Suppressor macrophage treated with lipopolysaccharide for 1 hour (primary cell): ENCODE measurements at regions not wholly inside any gene's neighbourhood (a gene's known extent, or its start where the extent isn't known, plus 50 kb on each side); places are given as distances from the start of the nearest gene placed in this dataset.

Source experiments
- DNase-seq, 3 donors: peaks; one replicate each; pipeline ENCODE4 v3.0.0-alpha.2; 2020 to 2022

- DNase-seq, result no peak
Measured at GRCh38 chr6:9647599-9647998, 767.3 kb downstream of the TFAP2A start.

GRCh38 chr6:9647071-9647445 lies 767.8 kb downstream of the TFAP2A start:
- DNase-seq, result no peak

GRCh38 chr6:9646342-9647070 lies 768.4 kb downstream of the TFAP2A start:
- DNase-seq, result peak; percentile 4 to 46 (median 41)

- DNase-seq, result no peak
Measured at GRCh38 chr6:9638861-9639260, 776.0 kb downstream of the TFAP2A start.

DNA sequence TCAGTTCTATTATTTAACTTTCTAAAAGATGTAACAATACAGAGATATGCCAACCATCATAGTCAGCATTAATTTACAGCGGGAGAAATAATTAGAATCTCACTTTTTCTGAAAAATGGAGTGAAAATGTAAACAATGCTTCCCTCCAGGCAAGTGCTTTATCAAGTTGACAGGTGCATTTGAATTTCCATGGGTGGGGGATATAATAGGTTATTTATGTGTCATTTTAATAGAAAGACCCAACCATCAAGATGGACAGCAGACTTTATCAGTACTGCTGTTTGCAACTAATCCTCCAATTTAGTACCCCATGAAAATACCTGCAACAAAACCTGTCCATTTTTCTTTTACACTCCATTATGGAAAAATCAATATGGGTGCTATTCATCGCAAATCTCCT lies 780.1 kb downstream of the TFAP2A start:
- DNase-seq, result no peak

DNA sequence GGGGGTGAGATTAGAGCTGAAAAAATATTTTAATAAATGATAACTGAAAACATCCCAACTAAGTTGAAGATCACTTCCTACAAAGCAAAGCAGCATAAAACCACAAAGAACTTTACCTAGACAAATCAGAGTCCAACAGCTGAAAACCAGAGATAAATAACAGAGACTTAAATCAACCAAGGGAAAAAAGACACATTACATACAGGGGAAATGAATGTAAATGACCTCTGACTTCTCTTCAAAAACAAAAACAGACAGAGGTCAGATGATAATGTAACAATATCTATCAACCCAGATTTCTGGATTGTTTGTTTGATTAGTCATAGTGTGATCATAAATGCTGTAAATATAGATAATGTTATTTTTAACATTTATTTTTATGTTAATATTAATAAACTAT lies 782.8 kb downstream of the TFAP2A start:
- DNase-seq, result no peak

DNA sequence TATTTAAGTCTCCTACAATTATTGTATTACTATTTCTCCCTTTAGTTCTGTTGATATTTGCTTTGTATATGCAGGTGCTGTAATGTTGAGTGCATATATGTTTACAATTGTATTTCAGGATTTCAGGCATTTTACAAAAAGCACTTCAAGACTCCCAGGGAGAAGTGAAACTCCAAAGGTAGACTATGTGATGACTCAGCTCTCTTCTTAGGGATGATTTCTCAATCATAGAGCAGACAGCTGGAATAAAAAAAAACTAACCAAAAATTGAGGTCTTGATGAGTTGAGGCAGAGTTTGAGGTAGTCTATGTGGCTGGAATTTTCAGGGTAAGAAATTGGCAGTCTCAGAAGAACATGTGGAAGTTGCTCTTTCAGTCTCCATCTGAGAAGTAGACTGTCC lies 786.1 kb downstream of the TFAP2A start:
- peak in 1 of 3 donors; percentile 2 for DNase-seq

GRCh38 chr6:9627916-9628315 lies 787.0 kb downstream of the TFAP2A start:
- no peak for DNase-seq

DNA sequence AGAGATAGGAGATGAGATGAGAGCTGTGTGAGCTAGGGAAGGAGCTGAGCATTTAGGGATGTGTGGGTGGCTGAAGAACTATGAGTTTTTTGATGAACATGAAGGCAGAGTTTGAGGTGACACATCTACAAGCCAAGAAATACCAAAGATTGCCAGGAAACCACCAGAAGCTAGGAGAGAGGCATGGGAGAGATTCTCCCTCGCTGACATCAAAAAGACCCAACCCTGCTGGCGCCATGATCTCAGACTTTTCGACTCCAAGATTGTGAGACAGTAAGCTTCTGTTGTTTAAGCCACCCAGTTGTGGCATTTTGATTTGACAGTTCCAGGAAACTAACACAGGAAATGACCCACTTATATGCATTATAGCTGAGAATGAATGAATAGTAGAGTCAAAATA lies 790.9 kb downstream of the TFAP2A start:
- DNase-seq, result no peak

- no peak for DNase-seq
Measured at GRCh38 chr6:9623228-9623832, 791.5 kb downstream of the TFAP2A start.

DNA sequence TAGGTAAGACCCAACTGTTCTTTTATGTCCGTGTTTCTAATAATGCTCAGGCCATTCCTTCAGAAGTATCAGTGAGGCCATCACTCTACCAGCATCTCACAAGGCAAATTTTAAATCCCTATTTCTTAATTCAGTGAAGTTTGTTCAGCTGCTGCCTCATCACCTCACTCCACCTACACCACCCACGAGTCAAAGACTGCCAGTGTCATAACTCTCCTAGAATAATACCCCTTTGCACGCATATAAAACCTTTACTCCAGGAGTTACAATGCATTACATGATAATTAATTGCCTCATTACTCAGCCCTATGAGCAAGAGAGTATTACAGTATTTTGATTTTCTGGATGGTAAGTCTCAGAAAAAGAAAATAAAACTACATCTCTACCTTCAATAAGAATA lies 793.6 kb downstream of the TFAP2A start:
- no peak for DNase-seq

DNA sequence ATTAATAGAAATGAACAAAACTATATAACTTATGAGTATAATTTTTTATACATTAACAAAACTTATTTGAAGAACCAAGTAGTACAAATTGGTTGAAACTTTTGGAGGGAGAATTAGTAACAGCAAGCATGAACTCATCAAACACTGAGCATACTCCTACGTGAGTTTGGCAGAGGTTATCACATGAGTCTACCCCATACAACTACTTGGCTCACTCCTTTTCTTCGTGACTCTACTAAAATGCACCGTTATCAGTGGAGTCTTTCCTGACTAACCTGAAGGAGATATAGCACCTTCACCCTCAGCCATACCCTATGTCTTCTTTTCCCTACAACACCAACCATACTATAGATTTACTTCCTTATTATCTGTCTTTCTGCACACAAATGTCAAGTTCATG lies 794.2 kb downstream of the TFAP2A start:
- no peak for DNase-seq

DNA sequence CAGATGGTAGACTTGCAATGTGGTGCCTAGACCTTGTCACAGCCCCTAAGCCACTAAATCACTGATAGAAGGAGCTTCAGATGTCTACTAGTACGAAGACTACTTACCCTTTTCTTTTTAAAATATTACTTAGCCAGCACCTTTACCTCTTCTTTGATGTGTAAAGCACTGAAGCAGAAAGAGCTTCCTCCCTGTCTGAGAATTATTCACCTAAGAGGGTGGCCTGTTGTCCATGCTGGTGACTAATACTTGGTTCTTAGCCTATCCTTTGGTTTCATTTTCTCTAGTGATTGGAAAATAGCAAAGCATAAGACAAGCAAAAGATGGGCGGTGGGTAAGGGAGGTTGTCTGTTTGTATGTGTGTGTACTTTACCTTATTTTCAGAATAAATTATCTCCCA lies 794.6 kb downstream of the TFAP2A start:
- DNase-seq, result no peak

- DNase-seq, result no peak
Measured at GRCh38 chr6:9614778-9615177, 800.1 kb downstream of the TFAP2A start.

DNA sequence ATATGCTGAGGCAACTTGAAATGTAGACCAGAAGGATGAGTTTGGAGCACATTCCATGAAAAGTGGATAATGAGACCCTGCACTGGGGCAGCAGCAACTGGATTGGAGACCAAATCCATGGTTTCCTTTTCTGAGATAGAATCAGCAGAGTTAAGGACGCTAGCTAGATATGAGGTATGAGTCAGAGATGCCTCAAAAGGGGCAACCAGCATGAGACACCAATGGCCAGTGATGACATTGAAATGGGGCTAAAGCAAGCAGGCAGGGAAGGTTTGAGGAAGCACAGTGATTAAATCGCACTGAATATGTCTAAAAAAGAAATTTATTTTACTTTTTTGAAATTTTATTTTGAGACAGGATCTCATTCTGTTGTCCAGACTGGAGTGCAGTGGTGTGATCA lies 802.4 kb downstream of the TFAP2A start:
- no peak for DNase-seq

DNA sequence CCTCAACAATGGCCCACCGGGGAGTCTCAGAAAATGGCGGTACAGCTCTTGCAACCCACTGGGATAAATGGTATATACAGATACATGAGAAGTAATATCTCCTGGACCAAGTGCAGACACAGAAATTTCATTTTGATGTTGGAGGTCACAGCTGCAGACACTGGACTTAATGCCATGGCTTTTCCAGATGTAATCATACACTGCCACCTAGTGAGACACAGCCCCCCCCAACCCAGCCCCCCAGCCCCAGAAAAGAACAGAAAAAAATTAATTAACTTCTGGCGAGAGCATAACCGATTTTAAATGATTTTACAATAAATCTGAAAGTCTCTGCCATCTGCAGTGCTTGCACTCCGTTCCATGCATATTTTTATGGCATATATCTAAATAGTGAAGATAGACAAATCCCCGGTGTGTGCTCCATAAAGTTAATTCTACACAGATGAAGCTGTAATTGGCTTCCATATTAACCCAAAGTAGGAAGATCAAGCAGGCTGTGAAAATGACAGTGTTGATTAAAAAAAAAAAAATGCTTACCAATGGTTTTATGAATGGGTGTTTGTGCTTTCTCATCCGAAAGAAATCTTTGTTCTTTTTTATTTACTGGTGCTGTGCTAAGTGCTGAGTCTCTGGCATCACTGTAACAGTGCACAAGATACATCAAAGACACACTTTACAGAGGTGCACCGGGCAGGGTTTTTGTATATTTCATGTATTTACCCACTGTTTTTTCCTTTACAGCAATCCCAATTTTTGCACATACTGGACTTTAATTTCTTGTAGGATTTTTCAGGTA lies 804.1 kb downstream of the TFAP2A start:
- DNase-seq, result no peak

DNA sequence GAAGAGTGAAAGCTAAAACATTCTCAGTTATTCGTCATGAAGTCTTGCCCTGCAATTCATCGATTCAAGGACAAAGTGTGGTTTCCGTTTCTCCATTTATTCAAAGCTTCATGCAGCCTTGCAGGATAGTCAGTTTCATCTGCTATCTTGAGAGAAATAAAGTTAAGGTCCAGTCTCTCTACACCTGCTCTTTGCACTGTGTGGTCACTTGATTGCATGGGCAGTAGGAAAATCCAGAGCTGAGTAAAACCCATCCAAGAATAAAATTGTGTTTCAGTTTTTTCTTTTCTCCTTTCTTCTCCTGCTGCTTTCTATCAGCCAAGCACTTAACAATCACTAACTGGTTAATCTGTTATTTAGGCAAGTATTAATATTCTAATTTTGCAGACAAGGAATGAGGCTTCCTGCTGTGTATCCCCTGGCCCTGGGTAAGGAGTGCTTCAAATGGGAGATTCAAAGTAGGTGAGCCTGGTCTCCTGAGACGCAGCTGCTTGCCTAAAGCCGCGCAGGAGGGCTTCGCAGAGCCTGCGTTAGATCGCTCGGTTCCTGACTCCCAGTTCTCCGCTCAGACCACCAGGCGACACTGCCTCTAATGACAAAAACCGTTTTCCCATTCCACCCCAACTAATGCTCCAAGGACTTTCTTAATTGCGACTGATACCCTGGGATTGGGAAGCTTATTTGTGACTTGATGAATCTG lies 808.3 kb downstream of the TFAP2A start:
- no peak for DNase-seq

GRCh38 chr6:9594746-9595145 lies 820.1 kb downstream of the TFAP2A start:
- DNase-seq, result no peak

- no peak for DNase-seq
Measured at GRCh38 chr6:9593554-9593953, 821.3 kb downstream of the TFAP2A start.

- DNase-seq, result no peak
Measured at GRCh38 chr6:9583753-9584352, 831.0 kb downstream of the TFAP2A start.

GRCh38 chr6:9581155-9581554 lies 833.7 kb downstream of the TFAP2A start:
- no peak for DNase-seq

DNA sequence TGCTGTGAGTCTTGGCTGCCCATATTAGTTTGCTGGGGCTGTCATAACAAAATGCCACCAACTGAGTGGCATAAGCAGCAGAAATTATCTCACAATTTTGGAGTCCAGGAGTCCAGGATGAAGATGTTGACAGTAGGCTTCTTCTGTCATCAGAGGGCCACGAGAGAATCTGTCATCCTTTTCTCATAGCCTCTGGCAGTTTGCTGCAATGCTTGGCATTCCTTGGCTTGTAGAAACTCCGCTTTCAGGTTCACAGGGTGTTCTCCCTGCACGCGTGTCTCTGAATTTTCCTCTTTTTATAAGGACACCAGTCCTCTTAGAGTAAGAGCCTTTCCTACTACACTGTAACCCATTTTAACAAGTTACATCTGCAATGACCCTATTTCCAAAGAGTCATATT lies 838.4 kb downstream of the TFAP2A start:
- DNase-seq, result no peak

- DNase-seq, result no peak
Measured at GRCh38 chr6:9566096-9566495, 848.8 kb downstream of the TFAP2A start.
